ENCODE measurements at regions not wholly inside any gene's neighbourhood (a gene's known extent, or its start where the extent isn't known, plus 50 kb on each side); places are given as distances from the start of the nearest gene placed in this dataset.

DNA sequence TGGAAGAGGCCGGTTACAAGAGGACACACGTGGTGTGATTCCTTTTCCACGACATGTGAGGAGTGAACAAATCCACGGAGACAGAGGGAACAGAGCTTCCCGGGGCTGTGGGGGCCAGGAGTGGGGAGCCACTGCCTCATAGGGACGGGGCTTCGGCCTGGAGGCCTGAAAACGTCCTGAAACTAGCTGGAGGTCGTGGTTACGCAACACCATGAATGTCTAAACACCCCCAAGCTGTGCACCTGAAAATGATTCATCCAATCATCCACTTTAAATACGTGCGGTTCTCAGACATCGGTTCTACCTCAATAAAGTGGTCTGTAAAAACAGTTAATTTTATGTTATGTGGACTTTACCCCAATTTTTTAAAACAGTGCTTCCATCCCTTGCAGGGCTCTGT is 65.3 kb upstream of the PPP1R26 start:
- ChIA-PET POLR2A (no interaction called here), CTCF (interaction anchor here (1.3 to 3.3 kb wide), 3 partner anchors 10 to 965 kb away, joined by 5 to 33 read pairs (median 15); no protein-coding TSS in a partner anchor)
- TF ChIP-seq, protein P1, sequence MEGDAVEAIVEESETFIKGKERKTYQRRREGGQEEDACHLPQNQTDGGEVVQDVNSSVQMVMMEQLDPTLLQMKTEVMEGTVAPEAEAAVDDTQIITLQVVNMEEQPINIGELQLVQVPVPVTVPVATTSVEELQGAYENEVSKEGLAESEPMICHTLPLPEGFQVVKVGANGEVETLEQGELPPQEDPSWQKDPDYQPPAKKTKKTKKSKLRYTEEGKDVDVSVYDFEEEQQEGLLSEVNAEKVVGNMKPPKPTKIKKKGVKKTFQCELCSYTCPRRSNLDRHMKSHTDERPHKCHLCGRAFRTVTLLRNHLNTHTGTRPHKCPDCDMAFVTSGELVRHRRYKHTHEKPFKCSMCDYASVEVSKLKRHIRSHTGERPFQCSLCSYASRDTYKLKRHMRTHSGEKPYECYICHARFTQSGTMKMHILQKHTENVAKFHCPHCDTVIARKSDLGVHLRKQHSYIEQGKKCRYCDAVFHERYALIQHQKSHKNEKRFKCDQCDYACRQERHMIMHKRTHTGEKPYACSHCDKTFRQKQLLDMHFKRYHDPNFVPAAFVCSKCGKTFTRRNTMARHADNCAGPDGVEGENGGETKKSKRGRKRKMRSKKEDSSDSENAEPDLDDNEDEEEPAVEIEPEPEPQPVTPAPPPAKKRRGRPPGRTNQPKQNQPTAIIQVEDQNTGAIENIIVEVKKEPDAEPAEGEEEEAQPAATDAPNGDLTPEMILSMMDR (IDR thresholded peaks at IDR 0.05; ENCODE audit: insufficient read depth, low read depth, low read length), result no peak
- no peaks in the 10 kb centered on the region for H3K36me3 ChIP-seq (ENCODE audit: control insufficient read depth, insufficient read depth, low read length)
- no peak for DNase-seq (ENCODE audit: low read depth)
- H3K4me3 ChIP-seq (ENCODE audit: low read depth, low read length), result no peak overlapping the region
- no peaks in the 10 kb centered on the region; the same call in 1 of the 2 replicates for H3K27me3 ChIP-seq (ENCODE audit: control insufficient read depth, insufficient read depth, low read length)

DNA sequence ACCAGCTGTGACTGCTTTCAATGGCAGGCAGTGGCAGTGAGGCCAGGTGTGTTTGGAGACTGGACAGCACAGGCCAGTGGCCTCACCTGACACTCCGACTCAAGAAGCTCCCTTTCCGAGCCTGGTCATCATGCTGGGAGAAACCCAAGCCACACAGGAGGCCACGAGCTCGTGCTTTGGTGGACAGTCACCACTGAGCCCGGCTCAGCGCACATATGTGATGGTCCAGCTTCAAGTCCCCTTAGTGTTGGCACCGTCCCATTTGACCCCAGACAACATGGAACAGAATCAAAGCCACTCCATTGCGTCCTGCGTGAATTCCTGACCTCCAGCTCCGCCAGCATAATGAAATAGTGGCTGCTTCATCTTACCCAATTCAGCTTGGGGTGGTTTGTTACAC is 64.0 kb upstream of the PPP1R26 start:
- CTCF ChIA-PET, result interaction anchor here (0.7 to 1.2 kb wide), 2 partner anchors 329 to 966 kb away, joined by 3 to 4 read pairs; partner anchors contain the start of gene OLFM1
- Histone ChIP-seq H3K4me3 (ENCODE audit: low read depth, low read length) (no peak overlapping the region), H3K36me3 (ENCODE audit: control insufficient read depth, insufficient read depth, low read length) (no peaks in the 10 kb centered on the region), H3K27me3 (ENCODE audit: control insufficient read depth, insufficient read depth, low read length) (no peaks in the 10 kb centered on the region; the same call in 1 of the 2 replicates)
- TF ChIP-seq, protein P1 (IDR thresholded peaks at IDR 0.05; ENCODE audit: insufficient read depth, low read depth, low read length), result no peak
- DNase-seq (ENCODE audit: low read depth), result no peak
- POLR2A ChIA-PET, result no interaction called here

DNA sequence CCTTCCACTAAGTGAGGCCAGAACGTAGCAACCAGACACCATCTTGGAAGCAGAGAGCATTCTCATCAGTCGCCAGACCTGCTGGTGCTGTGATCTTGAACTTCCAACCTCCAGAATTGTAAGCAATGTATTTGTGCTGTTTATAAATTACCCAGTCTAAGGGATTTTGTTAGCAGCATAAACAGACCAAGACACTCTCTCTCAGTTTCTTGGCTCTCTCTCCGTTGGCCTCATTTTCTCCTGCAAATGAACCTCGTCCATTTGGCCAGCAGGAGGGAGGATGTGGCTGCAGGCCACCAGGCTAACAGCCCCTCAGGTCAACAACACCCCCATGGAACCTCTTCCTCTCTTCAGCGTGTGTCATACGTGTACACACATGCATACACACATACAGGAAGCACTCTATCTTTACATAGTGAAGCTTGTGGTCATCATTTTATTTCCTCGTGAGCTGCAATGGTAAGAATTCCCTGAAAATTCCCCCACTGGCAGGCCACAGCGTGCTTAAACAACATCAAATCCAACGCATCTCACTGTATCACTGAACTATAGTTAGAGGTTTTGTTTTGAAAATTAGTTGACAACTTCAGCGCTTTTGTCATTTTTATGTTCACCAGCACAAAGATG is 62.8 kb upstream of the PPP1R26 start:
- Histone ChIP-seq H3K27me3 (ENCODE audit: control insufficient read depth, insufficient read depth, low read length) (no peaks in the 10 kb centered on the region; the same call in 1 of the 2 replicates), H3K36me3 (ENCODE audit: control insufficient read depth, insufficient read depth, low read length) (no peaks in the 10 kb centered on the region), H3K4me3 (ENCODE audit: low read depth, low read length) (no peak overlapping the region)
- CTCF ChIA-PET, result interaction anchor here (1.0 kb wide), 1 partner anchor 334 kb away, joined by 3 read pairs; no protein-coding TSS in a partner anchor
- POLR2A ChIA-PET, result no interaction called here
- no peak for DNase-seq (ENCODE audit: low read depth)
- TF ChIP-seq, protein P1 (IDR thresholded peaks at IDR 0.05; ENCODE audit: insufficient read depth, low read depth, low read length), result no peak

DNA sequence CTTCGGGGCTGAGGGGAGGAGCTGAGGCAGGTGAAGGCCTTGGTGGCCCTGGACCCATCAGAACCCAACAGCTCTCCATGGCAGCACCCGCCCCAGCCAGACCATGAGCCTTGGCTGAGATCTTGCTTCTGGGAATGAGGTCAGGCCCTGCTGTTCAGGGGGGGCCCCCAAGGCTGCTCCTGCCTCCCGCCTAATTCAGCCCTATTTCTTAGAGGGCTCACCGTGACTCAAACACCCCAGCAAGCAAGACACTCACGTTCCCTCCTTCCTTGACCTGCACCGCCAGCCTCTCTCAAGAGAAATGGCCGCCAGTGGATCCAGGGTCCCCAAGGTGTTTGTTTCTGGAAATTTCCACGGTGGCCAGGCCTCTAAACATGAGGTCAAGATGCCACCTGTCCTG is 61.4 kb upstream of the PPP1R26 start:
- H3K4me3 ChIP-seq (ENCODE audit: low read depth, low read length), result no peak overlapping the region
- no peaks in the 10 kb centered on the region for H3K36me3 ChIP-seq (ENCODE audit: control insufficient read depth, insufficient read depth, low read length)
- ChIA-PET POLR2A (no interaction called here), CTCF (interaction anchor here (1.0 kb wide), 1 partner anchor 335 kb away, joined by 3 read pairs; no protein-coding TSS in a partner anchor)
- DNase-seq (ENCODE audit: low read depth), result no peak
- TF ChIP-seq, protein P1 (IDR thresholded peaks at IDR 0.05; ENCODE audit: insufficient read depth, low read depth, low read length), result no peak
- no peaks in the 10 kb centered on the region; the same call in 1 of the 2 replicates for H3K27me3 ChIP-seq (ENCODE audit: control insufficient read depth, insufficient read depth, low read length)

DNA sequence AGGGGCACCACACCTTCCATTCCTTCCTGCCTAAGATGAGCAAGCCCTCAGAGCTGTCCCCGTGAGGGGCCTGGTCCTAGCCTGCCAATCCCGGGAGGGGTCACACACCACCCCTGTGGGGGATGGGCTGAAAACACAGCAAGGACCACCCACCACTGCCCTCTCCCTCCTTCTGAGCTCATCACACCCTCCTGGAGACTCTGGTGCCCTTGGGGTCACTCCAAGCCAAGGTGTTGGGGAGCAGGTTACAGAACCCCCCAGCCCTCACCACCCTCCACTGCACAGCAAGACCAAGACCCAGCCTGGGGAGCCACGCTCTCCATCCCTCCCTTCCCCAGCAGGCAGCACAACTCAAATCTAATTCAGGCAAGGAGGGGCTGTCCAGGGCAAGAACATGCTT is 60.5 kb upstream of the PPP1R26 start:
- TF ChIP-seq, protein P1 (IDR thresholded peaks at IDR 0.05; ENCODE audit: insufficient read depth, low read depth, low read length), result no peak
- no peak for DNase-seq (ENCODE audit: low read depth)
- H3K4me3 ChIP-seq (ENCODE audit: low read depth, low read length), result no peak overlapping the region
- ChIA-PET POLR2A (no interaction called here), CTCF (no interaction called here)
- no peaks in the 10 kb centered on the region; the same call in 1 of the 2 replicates for H3K27me3 ChIP-seq (ENCODE audit: control insufficient read depth, insufficient read depth, low read length)
- H3K36me3 ChIP-seq (ENCODE audit: control insufficient read depth, insufficient read depth, low read length), result no peaks in the 10 kb centered on the region
